ENCODE measurements at regions not wholly inside any gene's neighbourhood (a gene's known extent, or its start where the extent isn't known, plus 50 kb on each side); places are given as distances from the start of the nearest gene placed in this dataset.
"Not testable (repeated sequence)": the region's sequence is repeated elsewhere in the genome, so short reads cannot be mapped to it uniquely, and the experiment has no call there.

GRCh38 chr6:28659250-28659566, 133.5 kb downstream of the GPX5 start:
- DNase-seq: no peak

GRCh38 chr6:28661097-28661713, 135.5 kb downstream of the GPX5 start:
- no peak for DNase-seq

- DNase-seq: no peak
These were observed 139.3 kb downstream of the GPX5 start for GRCh38 chr6:28664870-28665396.

GRCh38 chr6:28673417-28673786, 147.7 kb downstream of the GPX5 start:
- no peak for DNase-seq

- peak; percentile 61 for DNase-seq
These were observed 148.3 kb downstream of the GPX5 start for GRCh38 chr6:28673787-28674671.

GRCh38 chr6:28675600-28675999, 149.9 kb downstream of the GPX5 start:
- DNase-seq: no peak

- no peak for DNase-seq
These were observed 156.9 kb downstream of the GPX5 start for GRCh38 chr6:28682542-28682941.

- DNase-seq: not testable (repeated sequence)
These were observed 157.4 kb downstream of the GPX5 start for GRCh38 chr6:28682956-28683685.

- DNase-seq: no peak
These were observed 158.4 kb downstream of the GPX5 start for GRCh38 chr6:28683945-28684538.

- not testable (repeated sequence) for DNase-seq
These were observed 160.3 kb downstream of the GPX5 start for GRCh38 chr6:28685960-28686359.

- not testable (repeated sequence) for DNase-seq
These were observed 160.9 kb downstream of the GPX5 start for GRCh38 chr6:28686446-28687027.

GRCh38 chr6:28687309-28687981, 161.8 kb downstream of the GPX5 start:
- not testable (repeated sequence) for DNase-seq

GRCh38 chr6:28691991-28692390, 166.3 kb downstream of the GPX5 start:
- DNase-seq: not testable (repeated sequence)

- DNase-seq: no peak
These were observed 167.5 kb downstream of the GPX5 start for GRCh38 chr6:28693033-28693750.

- no peak for DNase-seq
These were observed 168.2 kb downstream of the GPX5 start for GRCh38 chr6:28693751-28694443.

- no peak for DNase-seq
These were observed 170.0 kb downstream of the GPX5 start for GRCh38 chr6:28695715-28696114.

- no peak for DNase-seq
These were observed 170.5 kb downstream of the GPX5 start for GRCh38 chr6:28696167-28696566.

- no peak for DNase-seq
These were observed 171.0 kb downstream of the GPX5 start for GRCh38 chr6:28696682-28697081.

- DNase-seq: no peak
These were observed 182.0 kb downstream of the GPX5 start for GRCh38 chr6:28707387-28708282.

Data from activated CD4-positive, CD25-positive, alpha-beta regulatory T cell treated with anti-CD3 and anti-CD28 coated beads, Interleukin-2, amount 50 U/mL, for 72 hours (primary cell).